NB4 (cell line): ENCODE measurements at regions not wholly inside any gene's neighbourhood (a gene's known extent, or its start where the extent isn't known, plus 50 kb on each side); places are given as distances from the start of the nearest gene placed in this dataset.

Experiments
- MAX ChIP-seq: IDR thresholded peaks from 2 replicates; pipeline ENCODE4 v1.6.1; 2011; ENCODE audit warnings: low read depth, low read length
- POLR2A ChIP-seq: IDR thresholded peaks from 2 replicates; pipeline ENCODE4 v1.6.1; 2011; ENCODE audit warnings: mild to moderate bottlenecking; ENCODE audit not compliant: insufficient read length; ENCODE audit errors: extremely low read depth
- TF ChIP-seq, protein P1 (sequence below): IDR thresholded peaks from one replicate; pipeline ENCODE4 v1.5.1; 2012; ENCODE audit warnings: low read depth, low read length

GRCh38 chr4:35723973-35724372 is 520.3 kb downstream of the ARAP2 start:
- TF ChIP-seq POLR2A (no peak), MAX (no peak)
- TF ChIP-seq, protein P1, sequence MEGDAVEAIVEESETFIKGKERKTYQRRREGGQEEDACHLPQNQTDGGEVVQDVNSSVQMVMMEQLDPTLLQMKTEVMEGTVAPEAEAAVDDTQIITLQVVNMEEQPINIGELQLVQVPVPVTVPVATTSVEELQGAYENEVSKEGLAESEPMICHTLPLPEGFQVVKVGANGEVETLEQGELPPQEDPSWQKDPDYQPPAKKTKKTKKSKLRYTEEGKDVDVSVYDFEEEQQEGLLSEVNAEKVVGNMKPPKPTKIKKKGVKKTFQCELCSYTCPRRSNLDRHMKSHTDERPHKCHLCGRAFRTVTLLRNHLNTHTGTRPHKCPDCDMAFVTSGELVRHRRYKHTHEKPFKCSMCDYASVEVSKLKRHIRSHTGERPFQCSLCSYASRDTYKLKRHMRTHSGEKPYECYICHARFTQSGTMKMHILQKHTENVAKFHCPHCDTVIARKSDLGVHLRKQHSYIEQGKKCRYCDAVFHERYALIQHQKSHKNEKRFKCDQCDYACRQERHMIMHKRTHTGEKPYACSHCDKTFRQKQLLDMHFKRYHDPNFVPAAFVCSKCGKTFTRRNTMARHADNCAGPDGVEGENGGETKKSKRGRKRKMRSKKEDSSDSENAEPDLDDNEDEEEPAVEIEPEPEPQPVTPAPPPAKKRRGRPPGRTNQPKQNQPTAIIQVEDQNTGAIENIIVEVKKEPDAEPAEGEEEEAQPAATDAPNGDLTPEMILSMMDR = no peak
